ENCODE measurements at regions not wholly inside any gene's neighbourhood (a gene's known extent, or its start where the extent isn't known, plus 50 kb on each side); places are given as distances from the start of the nearest gene placed in this dataset.

GRCh38 chr20:57031867-57032355 is 234.5 kb downstream of the BMP7 start:
- H3K9ac ChIP-seq (ENCODE audit: low read length), result no peak overlapping the region
- no peak overlapping the region for H3K4me2 ChIP-seq (ENCODE audit: low read length)
- H3K9me3 ChIP-seq (ENCODE audit: low read length), result no peaks in the 10 kb centered on the region
- no peaks in the 10 kb centered on the region for H3K79me2 ChIP-seq (replicated peaks; ENCODE audit: insufficient read depth, low read length)
- no peaks in the 10 kb centered on the region for H3K27me3 ChIP-seq (ENCODE audit: insufficient read depth, low read depth, low read length)
- no peaks in the 10 kb centered on the region for H4K20me1 ChIP-seq (ENCODE audit: insufficient read depth)
- H3K4me3 ChIP-seq (ENCODE audit: low read length), result no peak overlapping the region
- H3F3A ChIP-seq (ENCODE audit: insufficient read depth, low read length, poor library complexity, severe bottlenecking), result no peaks in the 10 kb centered on the region
- H3K27ac ChIP-seq (ENCODE audit: low read length), result no peak overlapping the region
- TF ChIP-seq SMC3 (conservative IDR thresholded peaks at IDR 0.05; ENCODE audit: poor library complexity), result no peak
- no peak for TF ChIP-seq CTCF (IDR thresholded peaks at IDR 0.05; ENCODE audit: poor library complexity, severe bottlenecking)
- no peak for TF ChIP-seq REST (IDR thresholded peaks at IDR 0.05; ENCODE audit: borderline replicate concordance)
- TF ChIP-seq EZH2 (IDR thresholded peaks at IDR 0.05; ENCODE audit: borderline replicate concordance, insufficient read depth, low read length, poor library complexity, severe bottlenecking), result no peak
- TF ChIP-seq MXI1 (conservative IDR thresholded peaks at IDR 0.05; ENCODE audit: poor library complexity, severe bottlenecking), result no peak
- TF ChIP-seq TAF1 (IDR thresholded peaks at IDR 0.05; ENCODE audit: low read depth), result no peak
- no peak for TF ChIP-seq RAD21 (conservative IDR thresholded peaks at IDR 0.05)
- TF ChIP-seq EP300 (conservative IDR thresholded peaks at IDR 0.05; ENCODE audit: poor library complexity, severe bottlenecking), result no peak
- TF ChIP-seq POLR2AphosphoS5 (IDR thresholded peaks at IDR 0.05), result no peak
- H3K36me3 ChIP-seq (ENCODE audit: insufficient read depth, low read length), result no peaks in the 10 kb centered on the region
- H2AFZ ChIP-seq (ENCODE audit: low read depth, low read length), result no peak overlapping the region
- H3K9me2 ChIP-seq (ENCODE audit: insufficient read depth, low read length), result no peaks in the 10 kb centered on the region

- H3K27ac ChIP-seq (ENCODE audit: low read length), result no peak overlapping the region
- no peak for TF ChIP-seq TAF1 (IDR thresholded peaks at IDR 0.05; ENCODE audit: low read depth)
- TF ChIP-seq MXI1 (conservative IDR thresholded peaks at IDR 0.05; ENCODE audit: poor library complexity, severe bottlenecking), result no peak
- no peaks in the 10 kb centered on the region for H3K27me3 ChIP-seq (ENCODE audit: insufficient read depth, low read depth, low read length)
- H3F3A ChIP-seq (ENCODE audit: insufficient read depth, low read length, poor library complexity, severe bottlenecking), result no peaks in the 10 kb centered on the region
- H3K4me2 ChIP-seq (ENCODE audit: low read length), result no peak overlapping the region
- no peaks in the 10 kb centered on the region for H3K9me2 ChIP-seq (ENCODE audit: insufficient read depth, low read length)
- no peaks in the 10 kb centered on the region for H3K9me3 ChIP-seq (ENCODE audit: low read length)
- no peaks in the 10 kb centered on the region for H3K36me3 ChIP-seq (ENCODE audit: insufficient read depth, low read length)
- H4K20me1 ChIP-seq (ENCODE audit: insufficient read depth), result no peaks in the 10 kb centered on the region
- no peak overlapping the region for H3K9ac ChIP-seq (ENCODE audit: low read length)
- H3K79me2 ChIP-seq (replicated peaks; ENCODE audit: insufficient read depth, low read length), result no peaks in the 10 kb centered on the region
- H3K4me3 ChIP-seq (ENCODE audit: low read length), result no peak overlapping the region
- H2AFZ ChIP-seq (ENCODE audit: low read depth, low read length), result no peak overlapping the region
These were observed 233.6 kb downstream of the BMP7 start for GRCh38 chr20:57032847-57033246.

- Histone ChIP-seq H3K9ac (ENCODE audit: low read length) (no peak overlapping the region), H3K79me2 (replicated peaks; ENCODE audit: insufficient read depth, low read length) (no peaks in the 10 kb centered on the region), H3K4me3 (ENCODE audit: low read length) (no peak overlapping the region), H3K27ac (ENCODE audit: low read length) (no peak overlapping the region), H3K9me3 (ENCODE audit: low read length) (no peaks in the 10 kb centered on the region), H2AFZ (ENCODE audit: low read depth, low read length) (no peak overlapping the region), H3F3A (ENCODE audit: insufficient read depth, low read length, poor library complexity, severe bottlenecking) (no peaks in the 10 kb centered on the region), H4K20me1 (ENCODE audit: insufficient read depth) (no peaks in the 10 kb centered on the region), H3K27me3 (ENCODE audit: insufficient read depth, low read depth, low read length) (no peaks in the 10 kb centered on the region), H3K36me3 (ENCODE audit: insufficient read depth, low read length) (no peaks in the 10 kb centered on the region), H3K9me2 (ENCODE audit: insufficient read depth, low read length) (no peaks in the 10 kb centered on the region), H3K4me2 (ENCODE audit: low read length) (no peak overlapping the region)
- TF ChIP-seq REST (IDR thresholded peaks at IDR 0.05; ENCODE audit: borderline replicate concordance), result no peak
- TF ChIP-seq POLR2AphosphoS5 (IDR thresholded peaks at IDR 0.05), result no peak
- TF ChIP-seq MXI1 (conservative IDR thresholded peaks at IDR 0.05; ENCODE audit: poor library complexity, severe bottlenecking), result no peak
- no peak for TF ChIP-seq CTCF (IDR thresholded peaks at IDR 0.05; ENCODE audit: poor library complexity, severe bottlenecking)
These were observed 232.4 kb downstream of the BMP7 start for GRCh38 chr20:57034001-57034400.
